ENCODE measurements at regions not wholly inside any gene's neighbourhood (a gene's known extent, or its start where the extent isn't known, plus 50 kb on each side); places are given as distances from the start of the nearest gene placed in this dataset.

DNA sequence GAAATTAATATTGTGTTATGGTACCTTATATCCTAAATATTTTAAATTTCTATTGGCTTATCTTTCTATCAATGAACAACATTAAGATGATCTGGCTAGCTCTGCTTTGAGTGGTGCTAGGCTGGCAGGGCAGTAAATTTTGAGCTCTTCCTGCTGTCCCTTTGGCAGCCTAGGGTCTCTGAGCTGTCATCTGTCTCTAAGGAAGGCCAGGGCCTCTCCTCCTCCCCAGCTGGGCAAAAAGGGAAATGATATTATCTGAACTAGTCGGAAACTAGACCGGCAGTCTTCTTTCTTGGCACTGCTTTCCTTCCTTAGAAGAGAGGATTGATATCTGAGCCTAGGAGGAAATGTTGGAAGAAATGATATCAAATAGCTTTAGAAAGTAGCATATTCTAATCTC is 176.7 kb upstream of the BTBD3 start:
- TF ChIP-seq, protein P1, sequence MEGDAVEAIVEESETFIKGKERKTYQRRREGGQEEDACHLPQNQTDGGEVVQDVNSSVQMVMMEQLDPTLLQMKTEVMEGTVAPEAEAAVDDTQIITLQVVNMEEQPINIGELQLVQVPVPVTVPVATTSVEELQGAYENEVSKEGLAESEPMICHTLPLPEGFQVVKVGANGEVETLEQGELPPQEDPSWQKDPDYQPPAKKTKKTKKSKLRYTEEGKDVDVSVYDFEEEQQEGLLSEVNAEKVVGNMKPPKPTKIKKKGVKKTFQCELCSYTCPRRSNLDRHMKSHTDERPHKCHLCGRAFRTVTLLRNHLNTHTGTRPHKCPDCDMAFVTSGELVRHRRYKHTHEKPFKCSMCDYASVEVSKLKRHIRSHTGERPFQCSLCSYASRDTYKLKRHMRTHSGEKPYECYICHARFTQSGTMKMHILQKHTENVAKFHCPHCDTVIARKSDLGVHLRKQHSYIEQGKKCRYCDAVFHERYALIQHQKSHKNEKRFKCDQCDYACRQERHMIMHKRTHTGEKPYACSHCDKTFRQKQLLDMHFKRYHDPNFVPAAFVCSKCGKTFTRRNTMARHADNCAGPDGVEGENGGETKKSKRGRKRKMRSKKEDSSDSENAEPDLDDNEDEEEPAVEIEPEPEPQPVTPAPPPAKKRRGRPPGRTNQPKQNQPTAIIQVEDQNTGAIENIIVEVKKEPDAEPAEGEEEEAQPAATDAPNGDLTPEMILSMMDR (IDR thresholded peaks at IDR 0.05; ENCODE audit: insufficient read depth, low read depth, low read length, missing control alignments): no peak
- no peak for DNase-seq (ENCODE audit: low read depth)
- no peak overlapping the region for H3K4me3 ChIP-seq (ENCODE audit: low read depth, low read length)

GRCh38 chr20:11745145-11745544 is 172.5 kb upstream of the BTBD3 start:
- TF ChIP-seq, protein P1 (IDR thresholded peaks at IDR 0.05; ENCODE audit: insufficient read depth, low read depth, low read length, missing control alignments): no peak
- no peak overlapping the region for H3K4me3 ChIP-seq (ENCODE audit: low read depth, low read length)
- DNase-seq (ENCODE audit: low read depth): no peak

GRCh38 chr20:11748436-11748835 is 169.3 kb upstream of the BTBD3 start:
- TF ChIP-seq, protein P1 (IDR thresholded peaks at IDR 0.05; ENCODE audit: insufficient read depth, low read depth, low read length, missing control alignments): no peak
- DNase-seq (ENCODE audit: low read depth): no peak
- H3K4me3 ChIP-seq (ENCODE audit: low read depth, low read length): no peak overlapping the region

GRCh38 chr20:11752336-11752735 is 165.4 kb upstream of the BTBD3 start:
- no peak overlapping the region for H3K4me3 ChIP-seq (ENCODE audit: low read depth, low read length)
- TF ChIP-seq, protein P1 (IDR thresholded peaks at IDR 0.05; ENCODE audit: insufficient read depth, low read depth, low read length, missing control alignments): no peak
- no peak for DNase-seq (ENCODE audit: low read depth)

DNA sequence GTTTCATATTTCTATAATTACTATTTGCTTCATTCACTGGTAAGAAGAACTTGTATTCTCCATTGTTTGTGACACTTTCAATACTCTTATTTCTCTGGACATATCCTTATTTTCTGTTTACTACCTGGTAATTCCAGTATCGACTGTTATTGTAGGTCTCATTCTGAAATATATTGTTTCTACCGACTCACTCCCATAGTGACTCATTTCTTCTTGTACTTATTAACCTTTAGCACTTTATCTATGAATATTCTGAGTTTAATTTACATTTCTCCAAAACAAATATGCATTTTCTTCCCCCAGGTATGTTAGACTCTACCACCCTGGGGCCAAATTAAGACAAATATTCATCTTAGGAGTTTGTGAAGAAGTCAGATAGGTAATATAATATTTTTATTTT is 164.5 kb upstream of the BTBD3 start:
- no peak overlapping the region for H3K4me3 ChIP-seq (ENCODE audit: low read depth, low read length)
- no peak for DNase-seq (ENCODE audit: low read depth)
- TF ChIP-seq, protein P1 (IDR thresholded peaks at IDR 0.05; ENCODE audit: insufficient read depth, low read depth, low read length, missing control alignments): no peak

GRCh38 chr20:11754451-11754850 is 163.2 kb upstream of the BTBD3 start:
- no peak overlapping the region for H3K4me3 ChIP-seq (ENCODE audit: low read depth, low read length)
- TF ChIP-seq, protein P1 (IDR thresholded peaks at IDR 0.05; ENCODE audit: insufficient read depth, low read depth, low read length, missing control alignments): no peak
- no peak for DNase-seq (ENCODE audit: low read depth)

GRCh38 chr20:11755071-11755841 is 162.4 kb upstream of the BTBD3 start:
- TF ChIP-seq, protein P1 (IDR thresholded peaks at IDR 0.05; ENCODE audit: insufficient read depth, low read depth, low read length, missing control alignments): no peak
- DNase-seq (ENCODE audit: low read depth): no peak
- H3K4me3 ChIP-seq (ENCODE audit: low read depth, low read length): no peak overlapping the region
